H9 (cell line): ENCODE measurements at regions not wholly inside any gene's neighbourhood (a gene's known extent, or its start where the extent isn't known, plus 50 kb on each side); places are given as distances from the start of the nearest gene placed in this dataset.

Experiments used
- DNase-seq: peaks from one replicate; pipeline ENCODE4 v3.0.0-alpha.2; 2017
- H2AFZ ChIP-seq: one replicate; pipeline ENCODE4 v1.6.1; 2013; ENCODE audit warnings: mild to moderate bottlenecking, low read length, control low read depth, moderate library complexity
- H2AK5ac ChIP-seq: 2 replicates; pipeline ENCODE4 v1.6.1; 2013; ENCODE audit warnings: low read length, control low read depth, mixed read lengths; ENCODE audit not compliant: insufficient read length
- H2BK120ac ChIP-seq: one replicate; pipeline ENCODE4 v1.6.1; 2013; ENCODE audit warnings: low read depth, mild to moderate bottlenecking, low read length, control low read depth, inconsistent platforms; ENCODE audit not compliant: poor library complexity, severe bottlenecking
- H2BK12ac ChIP-seq: 2 replicates; pipeline ENCODE4 v1.6.1; 2013; ENCODE audit warnings: low read length, control low read depth, mixed read lengths, low read depth; ENCODE audit not compliant: insufficient read length
- H2BK15ac ChIP-seq: 2 replicates; pipeline ENCODE4 v1.6.1; 2013; ENCODE audit warnings: low read depth, low read length, control low read depth
- H2BK20ac ChIP-seq: one replicate; pipeline ENCODE4 v1.6.1; 2013; ENCODE audit warnings: low read depth, mild to moderate bottlenecking, low read length, control low read depth, inconsistent platforms; ENCODE audit not compliant: poor library complexity, severe bottlenecking
- H2BK5ac ChIP-seq: 2 replicates; pipeline ENCODE4 v1.6.1; 2013; ENCODE audit warnings: low read length, control low read depth, mixed read lengths; ENCODE audit not compliant: insufficient read length
- H3K14ac ChIP-seq: 2 replicates; pipeline ENCODE4 v1.6.1; 2013; ENCODE audit warnings: low read length, control low read depth; ENCODE audit not compliant: insufficient read depth
- H3K18ac ChIP-seq: 2 replicates; pipeline ENCODE4 v1.6.1; 2013; ENCODE audit warnings: low read depth, mild to moderate bottlenecking, mixed read lengths, low read length, control low read depth; ENCODE audit not compliant: insufficient read length
- H3K23ac ChIP-seq: 2 replicates; pipeline ENCODE4 v1.6.1; 2013; ENCODE audit warnings: low read length, control low read depth, mixed read lengths, low read depth; ENCODE audit not compliant: insufficient read length
- H3K23me2 ChIP-seq: 2 replicates; pipeline ENCODE4 v1.6.1; 2013; ENCODE audit warnings: low read depth, mild to moderate bottlenecking, mixed read lengths, low read length, control low read depth; ENCODE audit not compliant: insufficient read length, poor library complexity, severe bottlenecking
- H3K27ac ChIP-seq: 2 replicates; pipeline ENCODE4 v1.5.1; 2013; ENCODE audit warnings: low read length, control low read depth, mixed read lengths, low read depth; ENCODE audit not compliant: insufficient read length
- H3K27me3 ChIP-seq: 2 replicates; pipeline ENCODE4 v1.6.1; 2013; ENCODE audit warnings: low read length, control low read depth, inconsistent platforms; ENCODE audit not compliant: insufficient read depth
- H3K4ac ChIP-seq: 2 replicates; pipeline ENCODE4 v1.6.1; 2013; ENCODE audit warnings: low read depth, mild to moderate bottlenecking, control low read depth, inconsistent platforms, low read length, moderate library complexity
- H3K4me1 ChIP-seq: 2 replicates; pipeline ENCODE4 v1.6.1; 2013; ENCODE audit warnings: low read length, control low read depth, inconsistent platforms; ENCODE audit not compliant: insufficient read depth
- H3K4me2 ChIP-seq: 2 replicates; pipeline ENCODE4 v1.6.1; 2013; ENCODE audit warnings: low read length, control low read depth, mixed read lengths; ENCODE audit not compliant: insufficient read length, insufficient read depth
- H3K56ac ChIP-seq: 2 replicates; pipeline ENCODE4 v1.6.1; 2013; ENCODE audit warnings: low read depth, mild to moderate bottlenecking, mixed read lengths, low read length, control low read depth; ENCODE audit not compliant: insufficient read length
- H3K79me1 ChIP-seq: 2 replicates; pipeline ENCODE4 v1.6.1; 2013; ENCODE audit warnings: low read depth, mild to moderate bottlenecking, moderate library complexity, low read length, control low read depth, inconsistent platforms; ENCODE audit not compliant: insufficient read depth, poor library complexity, severe bottlenecking
- H3K79me2 ChIP-seq: 2 replicates; pipeline ENCODE4 v1.6.1; 2013; ENCODE audit warnings: low read length, control low read depth, inconsistent platforms; ENCODE audit not compliant: insufficient read depth
- H3K9ac ChIP-seq: 2 replicates; pipeline ENCODE4 v1.6.1; 2013; ENCODE audit warnings: low read length, control low read depth, mixed read lengths; ENCODE audit not compliant: insufficient read length; ENCODE audit errors: extremely low read depth
- H3K9me3 ChIP-seq: one replicate; pipeline ENCODE4 v1.6.1; 2013; ENCODE audit warnings: low read depth, low read length, inconsistent platforms; ENCODE audit not compliant: control insufficient read depth
- H3T11ph ChIP-seq: one replicate; pipeline ENCODE4 v1.6.1; 2013; ENCODE audit warnings: mild to moderate bottlenecking, low read length, control low read depth, inconsistent platforms
- H4K20me1 ChIP-seq: one replicate; pipeline ENCODE4 v1.6.1; 2013; ENCODE audit not compliant: control insufficient read depth, insufficient read length, insufficient read depth
- H4K5ac ChIP-seq: 2 replicates; pipeline ENCODE4 v1.6.1; 2013; ENCODE audit warnings: low read depth, mild to moderate bottlenecking, mixed read lengths, low read length, control low read depth; ENCODE audit not compliant: insufficient read length
- H4K8ac ChIP-seq: replicated peaks from 2 replicates; pipeline ENCODE4 v1.6.1; 2013; ENCODE audit warnings: low read length, control low read depth, mixed read lengths, low read depth; ENCODE audit not compliant: insufficient read length
- H4K91ac ChIP-seq: 2 replicates; pipeline ENCODE4 v1.6.1; 2013; ENCODE audit warnings: low read depth, mild to moderate bottlenecking, moderate library complexity, mixed read lengths, low read length, control low read depth; ENCODE audit not compliant: insufficient read length
- H3K27ac Mint-ChIP-seq, 3 experiments: 2 replicates in 2 of 3; 3 replicates in 1 of 3; pipeline ENCODE4 v1.8.0; 2020 to 2021; ENCODE audit warnings: mixed read lengths in 3 of 3, mild to moderate bottlenecking in 1 of 3, moderate library complexity in 1 of 3
- H3K27me3 Mint-ChIP-seq: 2 replicates; pipeline ENCODE4 v1.8.0; 2021; ENCODE audit warnings: low read depth, mild to moderate bottlenecking, moderate library complexity, mixed read lengths
- H3K36me3 Mint-ChIP-seq, 3 experiments: 2 replicates in 2 of 3; 3 replicates in 1 of 3; pipeline ENCODE4 v1.8.0; 2020 to 2021; ENCODE audit warnings: low read depth in 3 of 3, mixed read lengths in 3 of 3; ENCODE audit not compliant: insufficient read depth in 1 of 3
- H3K4me1 Mint-ChIP-seq, 2 experiments: 2 replicates each; pipeline ENCODE4 v1.8.0; 2020; ENCODE audit warnings: mixed read lengths in 2 of 2
- H3K4me3 Mint-ChIP-seq, 2 experiments: 2 replicates in 1 of 2; 3 replicates in 1 of 2; pipeline ENCODE4 v1.8.0; 2020 to 2021; ENCODE audit warnings: mild to moderate bottlenecking in 2 of 2, mixed read lengths in 2 of 2, moderate library complexity in 1 of 2
- H3K9me3 Mint-ChIP-seq, 2 experiments: 2 replicates in 1 of 2; 3 replicates in 1 of 2; pipeline ENCODE4 v1.8.0; 2020; ENCODE audit warnings: mild to moderate bottlenecking in 2 of 2, mixed read lengths in 2 of 2, moderate library complexity in 1 of 2
- CTCF ChIP-seq: fragments of 200-600 bp; sonication (generic); conservative IDR thresholded peaks from 3 replicates; pipeline ENCODE4 v1.8.0; 2021; ENCODE audit warnings: antibody characterized with exemption, mild to moderate bottlenecking
- WGBS: extraction: QIAGEN DNeasy Blood & Tissue Kit; methylation state at CpG from one replicate; pipeline ENCODE4 v1.1.7; 2013; ENCODE audit warnings: missing lambda C conversion rate, low lambda C conversion rate, mixed read lengths; ENCODE audit not compliant: insufficient read length; ENCODE audit errors: extremely low coverage; 5-methylcytosine and 5-hydroxymethylcytosine counted together

GRCh38 chr10:3272300-3272699, 99.7 kb upstream of the PITRM1 start:
- Mint-ChIP-seq H3K4me1 (peaks cover 51 to 57% of the 10 kb centered on the region in 2 experiments), H3K4me3 (no peak overlapping the region), H3K27ac (peak overlapping the region in 1 of 3 experiments; percentile 14; a peak in 2 of 7 replicates), H3K27me3 (peaks cover 12% of the 10 kb centered on the region), H3K36me3 (peaks cover 0 to 21% (median 0%) of the 10 kb centered on the region in 3 experiments; a peak in 5 of 7 replicates), H3K9me3 (peaks cover 5 to 7% of the 10 kb centered on the region in 2 experiments; a peak in 4 of 5 replicates)
- no peak overlapping the region for H2AK5ac ChIP-seq
- H3K27ac ChIP-seq: no peak overlapping the region
- H3K79me1 ChIP-seq: no peaks in the 10 kb centered on the region
- no peak overlapping the region for H4K5ac ChIP-seq
- no peak overlapping the region for H4K8ac ChIP-seq
- no peak for DNase-seq
- H3K23ac ChIP-seq: no peak overlapping the region
- no peak overlapping the region for H2BK120ac ChIP-seq
- H3K4ac ChIP-seq: no peak overlapping the region
- H3K4me1 ChIP-seq: peaks cover 6% of the 10 kb centered on the region; the same call in 1 of the 2 replicates
- H2BK5ac ChIP-seq: no peak overlapping the region
- no peak for TF ChIP-seq CTCF
- no peak overlapping the region for H2BK15ac ChIP-seq
- no peak overlapping the region for H3K18ac ChIP-seq
- no peaks in the 10 kb centered on the region for H3K23me2 ChIP-seq
- no peak overlapping the region for H3K9ac ChIP-seq
- H3K9me3 ChIP-seq: no peaks in the 10 kb centered on the region
- H3K14ac ChIP-seq: no peak overlapping the region
- H2AFZ ChIP-seq: no peak overlapping the region
- H2BK20ac ChIP-seq: no peak overlapping the region
- no peaks in the 10 kb centered on the region for H3K27me3 ChIP-seq
- WGBS: no CpG with 5 or more reads among the region's 5 CpGs
- no peaks in the 10 kb centered on the region for H4K20me1 ChIP-seq
- H3K79me2 ChIP-seq: no peaks in the 10 kb centered on the region
- no peak overlapping the region for H4K91ac ChIP-seq
- H3K56ac ChIP-seq: no peak overlapping the region
- no peak overlapping the region for H3K4me2 ChIP-seq
- H2BK12ac ChIP-seq: no peak overlapping the region
- H3T11ph ChIP-seq: no peak overlapping the region
